ENCODE measurements at regions not wholly inside any gene's neighbourhood (a gene's known extent, or its start where the extent isn't known, plus 50 kb on each side); places are given as distances from the start of the nearest gene placed in this dataset.

- Histone ChIP-seq H3K27ac (no peak overlapping the region), H3K36me3 (no peaks in the 10 kb centered on the region), H3K9me3 (peaks cover 0 to 8% (median 3%) of the 10 kb centered on the region in 4 donors), H3K4me3 (no peak overlapping the region), H3K4me1 (no peaks in the 10 kb centered on the region), H3K27me3 (no peaks in the 10 kb centered on the region)
- no peak for TF ChIP-seq EP300 (IDR thresholded peaks at IDR 0.05)
- WGBS, 5 donors = 89 to 97% (median 95%) methylated on average over 6 of the region's 6 CpGs
- intact Hi-C loops (cut with DNase I; ENCODE audit: low total_unique reads) = no loop called here
- DNase-seq = no peak
Observed at GRCh38 chr12:24688601-24689000, 260.3 kb downstream of the BCAT1 start.

- H3K27ac ChIP-seq = no peak overlapping the region
- H3K4me3 ChIP-seq = no peak overlapping the region
- no peaks in the 10 kb centered on the region for H3K27me3 ChIP-seq
- no peaks in the 10 kb centered on the region for H3K36me3 ChIP-seq
- DNase-seq = no peak
- 86 to 95% (median 89%) methylated on average over 3 of the region's 3 CpGs for WGBS, 5 donors
- no peaks in the 10 kb centered on the region for H3K4me1 ChIP-seq
- no peak for TF ChIP-seq POLR2AphosphoS5 (IDR thresholded peaks at IDR 0.05)
- TF ChIP-seq CTCF (IDR thresholded peaks at IDR 0.05) = no peak
- TF ChIP-seq POLR2A (IDR thresholded peaks at IDR 0.05) = no peak
- TF ChIP-seq EP300 (IDR thresholded peaks at IDR 0.05) = no peak
- peaks cover 0 to 8% (median 3%) of the 10 kb centered on the region in 4 donors for H3K9me3 ChIP-seq
- intact Hi-C loops (cut with DNase I; ENCODE audit: low total_unique reads) = no loop called here
Observed at GRCh38 chr12:24681570-24681969, 267.3 kb downstream of the BCAT1 start.

- H3K27me3 ChIP-seq = no peaks in the 10 kb centered on the region
- no peaks in the 10 kb centered on the region for H3K4me1 ChIP-seq
- H3K36me3 ChIP-seq = no peaks in the 10 kb centered on the region
- WGBS, 5 donors = 55 to 73% (median 69%) methylated on average over 3 of the region's 3 CpGs
- peaks cover 0 to 8% (median 0%) of the 10 kb centered on the region in 4 donors for H3K9me3 ChIP-seq
- intact Hi-C loops (cut with DNase I; ENCODE audit: low total_unique reads) = no loop called here
- H3K4me3 ChIP-seq = no peak overlapping the region
- no peak for TF ChIP-seq POLR2A (IDR thresholded peaks at IDR 0.05)
- TF ChIP-seq EP300 (IDR thresholded peaks at IDR 0.05) = no peak
- no peak for TF ChIP-seq POLR2AphosphoS5 (IDR thresholded peaks at IDR 0.05)
- DNase-seq = no peak
- H3K27ac ChIP-seq = no peak overlapping the region
Observed at GRCh38 chr12:24679126-24679525, 269.8 kb downstream of the BCAT1 start.

GRCh38 chr12:24678436-24678835 is 270.5 kb downstream of the BCAT1 start:
- H3K36me3 ChIP-seq = no peaks in the 10 kb centered on the region
- WGBS, 5 donors = 65 to 76% (median 71%) methylated on average over 2 of the region's 2 CpGs
- peaks cover 0 to 8% (median 0%) of the 10 kb centered on the region in 4 donors for H3K9me3 ChIP-seq
- H3K4me1 ChIP-seq = no peaks in the 10 kb centered on the region
- no peak overlapping the region for H3K27ac ChIP-seq
- DNase-seq = no peak
- no peak for TF ChIP-seq EP300 (IDR thresholded peaks at IDR 0.05)
- TF ChIP-seq POLR2A (IDR thresholded peaks at IDR 0.05) = no peak
- TF ChIP-seq CTCF (IDR thresholded peaks at IDR 0.05) = no peak
- TF ChIP-seq POLR2AphosphoS5 (IDR thresholded peaks at IDR 0.05) = no peak
- intact Hi-C loops (cut with DNase I; ENCODE audit: low total_unique reads) = no loop called here
- H3K4me3 ChIP-seq = no peak overlapping the region
- H3K27me3 ChIP-seq = no peaks in the 10 kb centered on the region

GRCh38 chr12:24668563-24668962 is 280.3 kb downstream of the BCAT1 start:
- Histone ChIP-seq H3K4me3 (no peak overlapping the region), H3K9me3 (no peaks in the 10 kb centered on the region), H3K4me1 (no peaks in the 10 kb centered on the region), H3K27me3 (no peaks in the 10 kb centered on the region), H3K36me3 (no peaks in the 10 kb centered on the region), H3K27ac (no peak overlapping the region)
- no peak for DNase-seq
- intact Hi-C loops (cut with DNase I; ENCODE audit: low total_unique reads) = no loop called here
- 25 to 77% (median 52%) methylated on average over 2 of the region's 2 CpGs for WGBS, 5 donors
- TF ChIP-seq POLR2AphosphoS5 (IDR thresholded peaks at IDR 0.05) = no peak
- no peak for TF ChIP-seq EP300 (IDR thresholded peaks at IDR 0.05)
- no peak for TF ChIP-seq POLR2A (IDR thresholded peaks at IDR 0.05)
- TF ChIP-seq CTCF (IDR thresholded peaks at IDR 0.05) = no peak

All from stomach (tissue), 8 donors.